Fibroblast of mammary gland (primary cell): ENCODE measurements at regions not wholly inside any gene's neighbourhood (a gene's known extent, or its start where the extent isn't known, plus 50 kb on each side); places are given as distances from the start of the nearest gene placed in this dataset.

Source experiments
- DNase-seq: peaks from one replicate; pipeline ENCODE4 v3.0.0-alpha.2; 2010; ENCODE audit warnings: low read depth
- H3K4me3 ChIP-seq: 2 replicates; pipeline ENCODE4 v1.5.1; 2011; ENCODE audit warnings: low read depth, mild to moderate bottlenecking, low read length, moderate library complexity; ENCODE audit not compliant: control insufficient read depth
- CTCF ChIP-seq: conservative IDR thresholded peaks from 2 replicates; pipeline ENCODE4 v1.5.1; 2011; ENCODE audit warnings: low read depth, low read length, inconsistent platforms; ENCODE audit not compliant: control insufficient read depth, insufficient read depth

- TF ChIP-seq CTCF: no peak
Observed at GRCh38 chr18:77985526-77986281, 736.1 kb downstream of the GALR1 start.

GRCh38 chr18:77990131-77990530 is 740.5 kb downstream of the GALR1 start:
- H3K4me3 ChIP-seq: no peak overlapping the region
- no peak for TF ChIP-seq CTCF
- DNase-seq: no peak

More at GRCh38 chr18:77985526-77986281, 736.1 kb downstream of the GALR1 start:
- H3K4me3 ChIP-seq: no peak overlapping the region
- no peak for DNase-seq

DNA sequence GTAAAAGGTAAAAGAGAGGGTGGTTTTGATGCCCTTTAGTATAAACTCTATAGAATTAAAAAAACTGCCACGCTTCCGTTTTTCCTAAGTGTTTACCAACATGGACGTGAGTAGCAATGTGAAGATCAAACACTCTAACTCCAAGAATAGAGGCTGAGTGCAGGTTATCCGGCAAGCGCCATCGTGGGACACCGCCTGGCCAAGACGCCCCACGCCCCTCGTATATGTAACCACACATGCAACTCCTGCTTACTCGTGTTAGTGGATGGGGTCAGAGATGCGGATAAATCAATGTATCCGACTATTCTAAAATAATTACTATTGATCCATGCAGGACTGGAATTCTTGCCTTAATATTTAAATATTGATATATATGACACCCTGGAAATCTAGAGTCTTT is 741.3 kb downstream of the GALR1 start:
- TF ChIP-seq CTCF: no peak
- no peak for DNase-seq
- no peak overlapping the region for H3K4me3 ChIP-seq

DNA sequence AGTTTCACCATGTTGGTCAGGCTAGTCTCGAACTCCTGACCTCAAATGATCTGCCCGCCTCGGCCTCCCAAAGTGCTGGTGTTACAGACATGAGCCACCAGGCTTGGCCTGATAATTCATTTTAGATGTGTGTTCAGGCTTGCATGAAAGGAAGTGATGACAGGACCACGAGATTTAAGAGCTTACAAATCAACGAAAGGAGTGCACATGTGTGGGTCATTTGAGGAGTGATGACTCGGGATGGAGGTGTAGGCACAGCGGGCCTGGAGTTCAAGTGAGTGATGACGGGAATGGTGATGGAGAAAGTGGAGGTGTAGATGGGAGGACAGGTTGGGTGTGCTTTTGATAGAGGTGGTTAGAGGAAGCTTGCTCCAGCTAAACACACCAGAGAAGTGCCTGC is 742.4 kb downstream of the GALR1 start:
- TF ChIP-seq CTCF: no peak
- H3K4me3 ChIP-seq: no peak overlapping the region
- DNase-seq: no peak

GRCh38 chr18:77993188-77993981 is 743.7 kb downstream of the GALR1 start:
- no peak overlapping the region for H3K4me3 ChIP-seq
- no peak for TF ChIP-seq CTCF
- no peak for DNase-seq

GRCh38 chr18:77995593-77995992 is 745.9 kb downstream of the GALR1 start:
- no peak for TF ChIP-seq CTCF
- no peak overlapping the region for H3K4me3 ChIP-seq
- DNase-seq: no peak
